GM18498 (cell line): ENCODE measurements at regions not wholly inside any gene's neighbourhood (a gene's known extent, or its start where the extent isn't known, plus 50 kb on each side); places are given as distances from the start of the nearest gene placed in this dataset.
A peak's percentile ranks its signal among the peaks of the same experiment; 100 is the strongest.

ENCODE experiments used
- ATAC-seq: cut with Tn5 transposase; IDR thresholded peaks from one replicate; pipeline ENCODE4 v1.9.1; 2021; ENCODE audit warnings: mild to moderate bottlenecking, moderate library complexity; ENCODE audit not compliant: unreplicated experiment

GRCh38 chr5:89440670-89441069 is 557.7 kb upstream of the MEF2C start:
- ATAC-seq: no peak

- ATAC-seq: no peak
Measured at GRCh38 chr5:89437450-89438435, 554.8 kb upstream of the MEF2C start.

- peak; percentile 35 for ATAC-seq
Measured at GRCh38 chr5:89436464-89436863, 553.5 kb upstream of the MEF2C start.

GRCh38 chr5:89435347-89435746 is 552.4 kb upstream of the MEF2C start:
- peak; percentile 76 for ATAC-seq

GRCh38 chr5:89428624-89429023 is 545.6 kb upstream of the MEF2C start:
- ATAC-seq: no peak

GRCh38 chr5:89425062-89425461 is 542.1 kb upstream of the MEF2C start:
- ATAC-seq: no peak

- ATAC-seq: peak; percentile 59
Measured at GRCh38 chr5:89421035-89421434, 538.1 kb upstream of the MEF2C start.

GRCh38 chr5:89418407-89419085 is 535.6 kb upstream of the MEF2C start:
- ATAC-seq: no peak

GRCh38 chr5:89417990-89418389 is 535.0 kb upstream of the MEF2C start:
- ATAC-seq: no peak

GRCh38 chr5:89417515-89417914 is 534.5 kb upstream of the MEF2C start:
- ATAC-seq: no peak

- ATAC-seq: no peak
Measured at GRCh38 chr5:89411891-89412290, 528.9 kb upstream of the MEF2C start.

GRCh38 chr5:89407054-89407453 is 524.1 kb upstream of the MEF2C start:
- ATAC-seq: no peak

- no peak for ATAC-seq
Measured at GRCh38 chr5:89401659-89402058, 518.7 kb upstream of the MEF2C start.

- no peak for ATAC-seq
Measured at GRCh38 chr5:89401012-89401411, 518.0 kb upstream of the MEF2C start.

- ATAC-seq: no peak
Measured at GRCh38 chr5:89399548-89399947, 516.6 kb upstream of the MEF2C start.

- ATAC-seq: peak; percentile 69
Measured at GRCh38 chr5:89397096-89397495, 514.1 kb upstream of the MEF2C start.

GRCh38 chr5:89396278-89396954 is 513.4 kb upstream of the MEF2C start:
- peak; percentile 63 for ATAC-seq

GRCh38 chr5:89395111-89395510 is 512.1 kb upstream of the MEF2C start:
- no peak for ATAC-seq

- peak; percentile 75 for ATAC-seq
Measured at GRCh38 chr5:89388872-89389271, 505.9 kb upstream of the MEF2C start.

GRCh38 chr5:89384391-89384790 is 501.4 kb upstream of the MEF2C start:
- no peak for ATAC-seq

- ATAC-seq: no peak
Measured at GRCh38 chr5:89380635-89381034, 497.7 kb upstream of the MEF2C start.
